Keratinocyte (primary cell): ENCODE measurements at regions not wholly inside any gene's neighbourhood (a gene's known extent, or its start where the extent isn't known, plus 50 kb on each side); places are given as distances from the start of the nearest gene placed in this dataset.

Source experiments
- DNase-seq: peaks from one replicate; pipeline ENCODE4 v3.0.0-alpha.2; 2011; ENCODE audit warnings: low read depth, missing footprints, low spot score
- FAIRE-seq: peaks from 2 replicates; lab custom pipeline; 2011; peaks lifted over from hg19 to GRCh38; lab: Jason Lieb, UNC
- H2AFZ ChIP-seq: 2 replicates; pipeline ENCODE4 v1.6.0; 2012; ENCODE audit warnings: low read length, control low read depth, inconsistent platforms; ENCODE audit not compliant: control insufficient read depth
- H3K27ac ChIP-seq: 2 replicates; pipeline ENCODE4 v1.5.1; 2011; ENCODE audit warnings: low read length; ENCODE audit not compliant: control insufficient read depth, insufficient read depth
- H3K27me3 ChIP-seq: 3 replicates; pipeline ENCODE4 v1.6.0; 2011; ENCODE audit warnings: low read length; ENCODE audit not compliant: control insufficient read depth, insufficient read depth; ENCODE audit errors: extremely low read depth
- H3K36me3 ChIP-seq, 2 experiments: 2 replicates in 1 of 2; 3 replicates in 1 of 2; pipeline ENCODE4 v1.5.1; 2011; ENCODE audit warnings: low read length in 2 of 2, mild to moderate bottlenecking in 1 of 2; ENCODE audit not compliant: control insufficient read depth in 2 of 2, insufficient read depth in 2 of 2; ENCODE audit errors: extremely low read depth in 1 of 2
- H3K4me1 ChIP-seq: 3 replicates; pipeline ENCODE4 v1.5.1; 2011; ENCODE audit warnings: low read length; ENCODE audit not compliant: control insufficient read depth, insufficient read depth; ENCODE audit errors: extremely low read depth
- H3K4me2 ChIP-seq: 3 replicates; pipeline ENCODE4 v1.6.0; 2011; ENCODE audit warnings: low read depth, low read length; ENCODE audit not compliant: control insufficient read depth, insufficient read depth; ENCODE audit errors: extremely low read depth
- H3K4me3 ChIP-seq, 3 experiments: fragments of 200-600 bp in 1 of 3; sonication (generic) in 1 of 3; 2 replicates in 2 of 3; 3 replicates in 1 of 3; pipeline ENCODE4 v1.5.1; 2011 to 2016; ENCODE audit warnings: low read length in 3 of 3, mild to moderate bottlenecking in 3 of 3, control low read depth in 2 of 3, inconsistent platforms in 1 of 3, low read depth in 1 of 3, mixed read lengths in 1 of 3, mixed run types in 1 of 3, moderate library complexity in 1 of 3; ENCODE audit not compliant: control insufficient read depth in 2 of 3, insufficient read depth in 2 of 3; ENCODE audit errors: extremely low read depth in 1 of 3
- H3K79me2 ChIP-seq: 2 replicates; pipeline ENCODE4 v1.6.0; 2012; ENCODE audit warnings: low read length; ENCODE audit not compliant: control insufficient read depth, insufficient read depth
- H3K9ac ChIP-seq: 3 replicates; pipeline ENCODE4 v1.6.0; 2011; ENCODE audit warnings: low read length; ENCODE audit not compliant: control insufficient read depth, insufficient read depth; ENCODE audit errors: extremely low read depth
- H3K9me1 ChIP-seq: 3 replicates; pipeline ENCODE4 v1.6.0; 2011; ENCODE audit warnings: low read length; ENCODE audit not compliant: control insufficient read depth, insufficient read depth; ENCODE audit errors: extremely low read depth
- H3K9me3 ChIP-seq: 2 replicates; pipeline ENCODE4 v1.5.1; 2012; ENCODE audit warnings: low read depth, low read length; ENCODE audit not compliant: control insufficient read depth
- H4K20me1 ChIP-seq: 3 replicates; pipeline ENCODE4 v1.6.0; 2011; ENCODE audit warnings: low read length; ENCODE audit not compliant: control insufficient read depth, insufficient read depth; ENCODE audit errors: extremely low read depth
- EZH2 ChIP-seq: IDR thresholded peaks from one replicate; pipeline ENCODE4 v1.6.1; 2012; ENCODE audit warnings: inconsistent platforms, mild to moderate bottlenecking, low read length, moderate library complexity
- dilution Hi-C: fragments of 300-500 bp; cut with MboI; formaldehyde crosslinking; loops from one replicate; pipeline ENCODE4 v1.7.0; 2020; ENCODE audit warnings: low sequenced_read_pairs; ENCODE audit not compliant: extremely low pct_ligation_motif_present
- TF ChIP-seq, protein P1 (sequence below), 3 experiments: IDR thresholded peaks in 1 of 3; conservative IDR thresholded peaks in 1 of 3; optimal IDR thresholded peaks in 1 of 3; 2 replicates in 2 of 3; 3 replicates in 1 of 3; pipeline versions ENCODE3 to v1.5.1; 2011; ENCODE audit warnings: low read length in 3 of 3, mild to moderate bottlenecking in 3 of 3, moderate library complexity in 2 of 3, control low read depth in 1 of 3, inconsistent platforms in 1 of 3; ENCODE audit not compliant: insufficient read depth in 2 of 3; ENCODE audit errors: extremely low read depth in 1 of 3

DNA sequence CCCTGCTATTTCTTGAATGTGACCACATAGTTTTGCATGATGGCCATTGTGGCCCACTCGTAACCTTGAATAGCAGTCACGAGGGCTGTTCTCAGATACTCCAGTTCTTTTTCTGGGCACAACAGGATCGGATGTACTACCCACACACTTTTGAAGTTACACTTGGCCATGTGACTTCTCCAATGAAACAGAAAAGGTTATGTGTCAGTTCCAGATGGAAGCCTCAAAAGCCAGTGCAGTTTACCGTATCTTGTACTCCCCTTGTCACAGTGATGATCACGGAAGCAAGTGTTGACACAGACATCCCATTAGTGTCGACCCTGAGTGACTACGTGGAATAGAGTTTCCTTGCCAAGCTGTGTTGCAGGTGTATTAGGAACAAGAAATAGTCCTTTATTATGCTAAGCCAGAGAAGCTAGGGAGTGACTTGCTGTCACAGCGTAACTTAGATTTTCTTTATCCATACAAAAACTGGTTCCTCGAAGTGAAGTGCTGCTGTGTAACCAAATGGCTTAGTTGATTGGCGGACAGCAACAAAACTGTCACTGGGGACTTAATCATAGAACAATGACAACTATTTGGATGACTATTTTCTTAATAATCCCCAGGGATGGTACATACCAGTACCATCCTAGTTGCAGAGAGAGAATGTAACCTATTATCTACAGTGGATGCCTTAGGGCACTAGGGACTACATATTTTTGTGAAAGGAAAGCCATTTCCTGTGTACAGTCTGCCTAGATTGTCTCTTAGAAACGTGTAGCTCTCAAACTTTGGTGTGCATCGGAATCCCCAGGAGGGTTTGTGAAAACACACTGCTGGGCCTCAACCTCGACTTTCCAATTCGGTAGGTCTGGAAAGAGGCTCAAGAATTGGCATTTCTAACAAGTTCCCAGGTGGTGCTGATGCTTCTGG is 90.1 kb upstream of the DMRT1 start:
- peaks cover 0 to 17% of the 10 kb centered on the region in 2 experiments for H3K36me3 ChIP-seq
- H3K27ac ChIP-seq: peak overlapping the region; percentile 99
- peaks cover 70% of the 10 kb centered on the region for H3K4me1 ChIP-seq
- peak overlapping the region; percentile 70 for H3K9ac ChIP-seq
- H3K4me3 ChIP-seq: peak overlapping the region in 2 of 3 experiments; percentile 4 to 18
- dilution Hi-C loops: no loop called here
- H3K9me1 ChIP-seq: no peaks in the 10 kb centered on the region
- FAIRE-seq (peak; percentile 69), DNase-seq (peak; percentile 68)
- no peaks in the 10 kb centered on the region for H3K9me3 ChIP-seq
- H3K4me2 ChIP-seq: peak overlapping the region; percentile 72
- TF ChIP-seq, protein P1, sequence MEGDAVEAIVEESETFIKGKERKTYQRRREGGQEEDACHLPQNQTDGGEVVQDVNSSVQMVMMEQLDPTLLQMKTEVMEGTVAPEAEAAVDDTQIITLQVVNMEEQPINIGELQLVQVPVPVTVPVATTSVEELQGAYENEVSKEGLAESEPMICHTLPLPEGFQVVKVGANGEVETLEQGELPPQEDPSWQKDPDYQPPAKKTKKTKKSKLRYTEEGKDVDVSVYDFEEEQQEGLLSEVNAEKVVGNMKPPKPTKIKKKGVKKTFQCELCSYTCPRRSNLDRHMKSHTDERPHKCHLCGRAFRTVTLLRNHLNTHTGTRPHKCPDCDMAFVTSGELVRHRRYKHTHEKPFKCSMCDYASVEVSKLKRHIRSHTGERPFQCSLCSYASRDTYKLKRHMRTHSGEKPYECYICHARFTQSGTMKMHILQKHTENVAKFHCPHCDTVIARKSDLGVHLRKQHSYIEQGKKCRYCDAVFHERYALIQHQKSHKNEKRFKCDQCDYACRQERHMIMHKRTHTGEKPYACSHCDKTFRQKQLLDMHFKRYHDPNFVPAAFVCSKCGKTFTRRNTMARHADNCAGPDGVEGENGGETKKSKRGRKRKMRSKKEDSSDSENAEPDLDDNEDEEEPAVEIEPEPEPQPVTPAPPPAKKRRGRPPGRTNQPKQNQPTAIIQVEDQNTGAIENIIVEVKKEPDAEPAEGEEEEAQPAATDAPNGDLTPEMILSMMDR (optimal IDR thresholded peaks at IDR 0.05 in 1 of 3, IDR thresholded peaks at IDR 0.05 in 1 of 3, conservative IDR thresholded peaks at IDR 0.05 in 1 of 3; ENCODE audit: extremely low read depth in 1 of 3, insufficient read depth in 2 of 3, low read length in 3 of 3): no peak
- no peak for TF ChIP-seq EZH2
- H4K20me1 ChIP-seq: no peaks in the 10 kb centered on the region
- H3K27me3 ChIP-seq: no peaks in the 10 kb centered on the region
- H3K79me2 ChIP-seq: no peaks in the 10 kb centered on the region
- no peak overlapping the region for H2AFZ ChIP-seq

DNA sequence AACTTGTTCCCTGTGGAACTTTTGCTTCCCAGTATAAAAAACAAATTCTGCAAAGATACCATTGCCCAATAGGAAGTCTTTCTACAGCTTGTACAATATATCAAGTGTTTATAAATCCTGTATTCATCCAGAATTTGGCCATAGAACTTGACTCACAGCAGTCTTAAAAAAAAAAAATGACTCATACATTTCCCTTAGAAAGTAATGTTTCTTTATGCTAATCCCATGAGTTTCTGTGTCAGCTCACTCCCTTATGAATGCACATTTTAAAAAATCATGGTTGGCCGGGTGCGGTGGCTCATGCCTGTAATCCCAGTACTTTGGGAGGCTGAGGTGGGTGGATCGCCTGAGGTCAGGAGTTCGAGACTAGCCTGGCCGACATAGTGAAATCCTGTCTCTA is 89.3 kb upstream of the DMRT1 start:
- peaks cover 0 to 17% of the 10 kb centered on the region in 2 experiments for H3K36me3 ChIP-seq
- peak overlapping the region; percentile 70 for H3K9ac ChIP-seq
- H3K27ac ChIP-seq: peak overlapping the region; percentile 99
- peak overlapping the region in 2 of 3 experiments; percentile 4 to 18 for H3K4me3 ChIP-seq
- H3K9me3 ChIP-seq: no peaks in the 10 kb centered on the region
- H2AFZ ChIP-seq: no peak overlapping the region
- no peaks in the 10 kb centered on the region for H3K27me3 ChIP-seq
- peak overlapping the region; percentile 72 for H3K4me2 ChIP-seq
- no peaks in the 10 kb centered on the region for H3K79me2 ChIP-seq
- H3K4me1 ChIP-seq: peaks cover 65% of the 10 kb centered on the region
- TF ChIP-seq, protein P1 (optimal IDR thresholded peaks at IDR 0.05 in 1 of 3, IDR thresholded peaks at IDR 0.05 in 1 of 3, conservative IDR thresholded peaks at IDR 0.05 in 1 of 3; ENCODE audit: extremely low read depth in 1 of 3, insufficient read depth in 2 of 3, low read length in 3 of 3): no peak
- no peak for TF ChIP-seq EZH2
- H4K20me1 ChIP-seq: no peaks in the 10 kb centered on the region
- FAIRE-seq (peak; percentile 66), DNase-seq (peak; percentile 71)
- dilution Hi-C loops: no loop called here
- H3K9me1 ChIP-seq: no peaks in the 10 kb centered on the region
